Coronary artery (tissue), 2 donors: ENCODE measurements at regions not wholly inside any gene's neighbourhood (a gene's known extent, or its start where the extent isn't known, plus 50 kb on each side); places are given as distances from the start of the nearest gene placed in this dataset.
"Not testable (repeated sequence)": the region's sequence is repeated elsewhere in the genome, so short reads cannot be mapped to it uniquely, and the experiment has no call there.

Experiments used
- DNase-seq: peaks from one replicate; pipeline ENCODE4 v3.0.0-alpha.2; 2017; ENCODE audit warnings: low spot score
- H3K27ac ChIP-seq, 2 donors: fragments of 200-600 bp; sonication (generic); one replicate each; pipeline ENCODE4 v1.5.1; 2016 to 2019
- H3K4me3 ChIP-seq: fragments of 200-600 bp; sonication (generic); 2 replicates; pipeline ENCODE4 v1.5.1; 2016; ENCODE audit warnings: mild to moderate bottlenecking, moderate library complexity
- CTCF ChIP-seq: fragments of 200-600 bp; sonication (generic); IDR thresholded peaks from one replicate; pipeline ENCODE4 v1.5.1; 2019; ENCODE audit warnings: antibody characterized with exemption

- Histone ChIP-seq H3K4me3 (no peak overlapping the region), H3K27ac (peak overlapping the region in 1 of 2 donors; percentile 51)
- TF ChIP-seq CTCF: no peak
- DNase-seq: no peak
Measured at GRCh38 chr19:5285311-5285710, 55.3 kb downstream of the PTPRS start.

- no peak for TF ChIP-seq CTCF
- Histone ChIP-seq H3K4me3 (no peak overlapping the region), H3K27ac (peak overlapping the region; percentile 2 to 87)
- no peak for DNase-seq
Measured at GRCh38 chr19:5282901-5283300, 57.7 kb downstream of the PTPRS start.

GRCh38 chr19:5281588-5281987 lies 59.0 kb downstream of the PTPRS start:
- peak; percentile 91 for DNase-seq
- Histone ChIP-seq H3K4me3 (peak overlapping the region; percentile 12), H3K27ac (peak overlapping the region; percentile 72 to 87)
- no peak for TF ChIP-seq CTCF

- H3K4me3 ChIP-seq, DNase-seq: not testable (repeated sequence)
Measured at GRCh38 chr19:5275668-5276067, 64.9 kb downstream of the PTPRS start.

GRCh38 chr19:5273782-5274181 lies 66.8 kb downstream of the PTPRS start:
- no peak for DNase-seq
- TF ChIP-seq CTCF: no peak

More at GRCh38 chr19:5275668-5276067, 64.9 kb downstream of the PTPRS start:
- not testable (repeated sequence) for H3K27ac ChIP-seq

GRCh38 chr19:5271145-5271544 lies 69.5 kb downstream of the PTPRS start:
- no peak overlapping the region for H3K27ac ChIP-seq
- H3K4me3 ChIP-seq: no peak overlapping the region
- no peak for DNase-seq
- peak; percentile 17 for TF ChIP-seq CTCF

More at GRCh38 chr19:5273782-5274181, 66.8 kb downstream of the PTPRS start:
- Histone ChIP-seq H3K4me3 (no peak overlapping the region), H3K27ac (no peak overlapping the region)

- no peak overlapping the region for H3K27ac ChIP-seq
- TF ChIP-seq CTCF: no peak
- no peak for DNase-seq
- no peak overlapping the region for H3K4me3 ChIP-seq
Measured at GRCh38 chr19:5269926-5270325, 70.7 kb downstream of the PTPRS start.

- no peak for DNase-seq
- no peak overlapping the region for H3K27ac ChIP-seq
- no peak overlapping the region for H3K4me3 ChIP-seq
- TF ChIP-seq CTCF: no peak
Measured at GRCh38 chr19:5269279-5269678, 71.3 kb downstream of the PTPRS start.
